C4-2B (cell line): ENCODE measurements at regions not wholly inside any gene's neighbourhood (a gene's known extent, or its start where the extent isn't known, plus 50 kb on each side); places are given as distances from the start of the nearest gene placed in this dataset.

Source experiments
- ZFX ChIP-seq: fragments of 450-650 bp; IDR thresholded peaks from 2 replicates; pipeline ENCODE4 v1.6.1; 2017
- TF ChIP-seq, protein P1 (sequence below): fragments of 450-650 bp; conservative IDR thresholded peaks from 2 replicates; pipeline ENCODE4 v1.5.1; 2017; ENCODE audit warnings: mild to moderate bottlenecking

DNA sequence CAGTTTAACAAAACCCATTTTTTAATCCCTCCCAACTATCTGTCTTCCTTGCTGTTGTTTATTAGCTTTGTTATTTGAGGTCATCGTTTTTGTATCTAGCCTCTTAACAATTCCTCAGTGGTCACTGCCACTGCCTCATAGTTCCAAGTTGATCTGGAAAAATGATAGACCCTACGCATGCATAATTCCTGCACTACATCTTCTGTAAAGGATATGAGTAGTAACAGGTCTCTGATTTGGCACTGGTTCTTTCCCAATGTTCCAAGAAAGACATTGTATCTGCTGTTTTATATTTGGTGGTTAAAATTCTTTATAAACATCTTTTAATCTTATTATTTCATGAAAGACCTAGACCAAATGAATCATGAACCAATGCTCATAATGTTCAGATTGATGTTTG lies 166.6 kb downstream of the ZNF330 start:
- TF ChIP-seq, protein P1, sequence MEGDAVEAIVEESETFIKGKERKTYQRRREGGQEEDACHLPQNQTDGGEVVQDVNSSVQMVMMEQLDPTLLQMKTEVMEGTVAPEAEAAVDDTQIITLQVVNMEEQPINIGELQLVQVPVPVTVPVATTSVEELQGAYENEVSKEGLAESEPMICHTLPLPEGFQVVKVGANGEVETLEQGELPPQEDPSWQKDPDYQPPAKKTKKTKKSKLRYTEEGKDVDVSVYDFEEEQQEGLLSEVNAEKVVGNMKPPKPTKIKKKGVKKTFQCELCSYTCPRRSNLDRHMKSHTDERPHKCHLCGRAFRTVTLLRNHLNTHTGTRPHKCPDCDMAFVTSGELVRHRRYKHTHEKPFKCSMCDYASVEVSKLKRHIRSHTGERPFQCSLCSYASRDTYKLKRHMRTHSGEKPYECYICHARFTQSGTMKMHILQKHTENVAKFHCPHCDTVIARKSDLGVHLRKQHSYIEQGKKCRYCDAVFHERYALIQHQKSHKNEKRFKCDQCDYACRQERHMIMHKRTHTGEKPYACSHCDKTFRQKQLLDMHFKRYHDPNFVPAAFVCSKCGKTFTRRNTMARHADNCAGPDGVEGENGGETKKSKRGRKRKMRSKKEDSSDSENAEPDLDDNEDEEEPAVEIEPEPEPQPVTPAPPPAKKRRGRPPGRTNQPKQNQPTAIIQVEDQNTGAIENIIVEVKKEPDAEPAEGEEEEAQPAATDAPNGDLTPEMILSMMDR, result no peak
- no peak for TF ChIP-seq ZFX
